ENCODE measurements at regions not wholly inside any gene's neighbourhood (a gene's known extent, or its start where the extent isn't known, plus 50 kb on each side); places are given as distances from the start of the nearest gene placed in this dataset.
"Not testable (repeated sequence)": the region's sequence is repeated elsewhere in the genome, so short reads cannot be mapped to it uniquely, and the experiment has no call there.

GRCh38 chr12:65655074-65655493, 169.2 kb upstream of the HMGA2 start:
- DNase-seq (ENCODE audit: low read depth): peak; percentile 56

GRCh38 chr12:65656156-65656882, 168.0 kb upstream of the HMGA2 start:
- DNase-seq (ENCODE audit: low read depth): peak; percentile 75

GRCh38 chr12:65656891-65657351, 167.4 kb upstream of the HMGA2 start:
- DNase-seq (ENCODE audit: low read depth): peak; percentile 96

GRCh38 chr12:65657635-65658034, 166.6 kb upstream of the HMGA2 start:
- DNase-seq (ENCODE audit: low read depth): peak; percentile 63

- no peak for DNase-seq (ENCODE audit: low read depth)
These were observed 165.9 kb upstream of the HMGA2 start for GRCh38 chr12:65658360-65658759.

- DNase-seq (ENCODE audit: low read depth): no peak
These were observed 164.6 kb upstream of the HMGA2 start for GRCh38 chr12:65659681-65660080.

- no peak for DNase-seq (ENCODE audit: low read depth)
These were observed 164.2 kb upstream of the HMGA2 start for GRCh38 chr12:65660096-65660495.

- no peak for DNase-seq (ENCODE audit: low read depth)
These were observed 163.4 kb upstream of the HMGA2 start for GRCh38 chr12:65660836-65661235.

- DNase-seq (ENCODE audit: low read depth): no peak
These were observed 161.7 kb upstream of the HMGA2 start for GRCh38 chr12:65662590-65662989.

GRCh38 chr12:65663097-65663496, 161.2 kb upstream of the HMGA2 start:
- no peak for DNase-seq (ENCODE audit: low read depth)

GRCh38 chr12:65663648-65664047, 160.6 kb upstream of the HMGA2 start:
- peak; percentile 32 for DNase-seq (ENCODE audit: low read depth)

- DNase-seq (ENCODE audit: low read depth): no peak
These were observed 159.5 kb upstream of the HMGA2 start for GRCh38 chr12:65664715-65665250.

- DNase-seq (ENCODE audit: low read depth): no peak
These were observed 158.5 kb upstream of the HMGA2 start for GRCh38 chr12:65665817-65666216.

GRCh38 chr12:65666876-65667275, 157.4 kb upstream of the HMGA2 start:
- DNase-seq (ENCODE audit: low read depth): peak; percentile 57

- DNase-seq (ENCODE audit: low read depth): no peak
These were observed 156.4 kb upstream of the HMGA2 start for GRCh38 chr12:65667932-65668331.

- DNase-seq (ENCODE audit: low read depth): peak; percentile 20
These were observed 155.1 kb upstream of the HMGA2 start for GRCh38 chr12:65668981-65669695.

- DNase-seq (ENCODE audit: low read depth): peak; percentile 71
These were observed 153.5 kb upstream of the HMGA2 start for GRCh38 chr12:65670775-65671174.

- no peak for DNase-seq (ENCODE audit: low read depth)
These were observed 151.8 kb upstream of the HMGA2 start for GRCh38 chr12:65672441-65672840.

- DNase-seq (ENCODE audit: low read depth): no peak
These were observed 151.1 kb upstream of the HMGA2 start for GRCh38 chr12:65673156-65673690.

- no peak for DNase-seq (ENCODE audit: low read depth)
These were observed 150.6 kb upstream of the HMGA2 start for GRCh38 chr12:65673732-65674131.

GRCh38 chr12:65675141-65675621, 149.1 kb upstream of the HMGA2 start:
- no peak for DNase-seq (ENCODE audit: low read depth)

- DNase-seq (ENCODE audit: low read depth): not testable (repeated sequence)
These were observed 146.1 kb upstream of the HMGA2 start for GRCh38 chr12:65678172-65678571.
